ENCODE measurements at regions not wholly inside any gene's neighbourhood (a gene's known extent, or its start where the extent isn't known, plus 50 kb on each side); places are given as distances from the start of the nearest gene placed in this dataset.
"Not testable (repeated sequence)": the region's sequence is repeated elsewhere in the genome, so short reads cannot be mapped to it uniquely, and the experiment has no call there.

DNA sequence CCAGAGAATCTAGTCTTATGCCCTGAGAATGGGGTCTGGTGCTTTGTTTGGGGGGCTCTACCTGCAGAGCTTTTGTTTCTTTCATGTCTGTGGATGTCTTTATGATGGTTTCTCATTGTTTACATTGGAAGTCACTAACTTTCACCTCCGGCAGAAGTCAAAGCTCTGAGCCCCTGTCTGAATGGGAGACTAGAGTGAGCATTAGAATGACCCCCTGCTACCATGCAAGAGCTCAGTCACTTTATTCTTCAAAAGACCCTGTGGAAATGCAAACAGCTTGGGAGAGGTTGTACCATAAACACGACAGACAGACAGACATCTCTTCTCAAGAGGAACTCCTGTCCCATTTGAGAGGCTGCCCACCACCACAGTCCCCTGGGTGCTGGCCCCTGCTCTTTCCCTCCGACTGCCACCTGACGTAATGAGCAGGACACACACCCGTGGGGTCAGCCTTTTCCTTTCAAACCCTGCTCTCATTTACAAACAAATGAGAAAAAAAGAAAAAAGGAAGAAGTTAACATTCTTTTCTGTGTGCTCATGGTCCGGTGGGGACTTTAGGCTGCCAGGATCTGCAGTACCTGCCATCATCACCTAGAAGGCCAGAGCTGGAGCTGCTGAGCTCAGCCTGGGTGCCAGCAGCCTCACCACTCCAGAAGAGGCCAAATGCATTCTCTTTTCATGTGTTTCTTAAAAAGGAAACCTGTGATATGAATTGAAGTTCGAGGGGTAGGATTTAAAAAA is 91.6 kb downstream of the FZD1 start:
- no peak for DNase-seq (ENCODE audit: low spot score)

DNA sequence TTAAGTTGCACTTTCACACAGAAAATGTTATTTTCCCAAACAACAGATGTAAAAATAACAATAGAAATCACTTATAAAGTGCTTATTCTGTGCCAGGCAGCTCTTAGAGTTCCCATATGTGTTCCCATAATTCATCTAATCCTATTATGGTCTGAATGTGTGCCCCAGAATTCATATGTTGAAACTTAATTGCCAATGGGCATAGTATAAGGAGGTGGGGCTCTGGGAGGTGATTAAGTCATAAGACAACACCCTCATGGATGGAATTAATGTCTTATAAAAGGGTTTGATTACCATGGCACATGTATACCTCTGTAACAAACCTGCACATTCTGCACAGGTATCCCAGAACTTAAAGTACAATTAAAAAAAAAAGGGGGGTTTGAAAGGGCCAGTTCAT is 92.7 kb downstream of the FZD1 start:
- no peak for DNase-seq (ENCODE audit: low spot score)

DNA sequence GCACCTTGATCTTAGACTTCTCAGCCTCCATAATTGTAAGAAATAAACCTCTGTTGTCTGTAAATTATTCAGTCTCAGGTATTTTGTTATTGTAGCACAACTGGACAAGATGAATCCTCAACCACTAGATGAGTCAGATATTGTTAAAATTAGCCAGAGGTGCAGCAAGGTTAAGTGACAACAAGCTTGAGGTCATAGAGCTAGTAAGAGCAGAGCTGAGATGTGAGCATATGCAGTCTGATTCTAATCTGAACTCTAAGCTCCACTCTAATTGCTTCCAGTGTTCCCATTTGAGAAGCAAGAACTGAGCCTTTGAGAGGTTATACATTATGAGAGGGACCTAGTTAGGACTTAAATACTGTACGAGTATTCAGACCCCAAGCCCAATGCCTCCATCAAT is 93.1 kb downstream of the FZD1 start:
- peak; percentile 16 for DNase-seq (ENCODE audit: low spot score)

DNA sequence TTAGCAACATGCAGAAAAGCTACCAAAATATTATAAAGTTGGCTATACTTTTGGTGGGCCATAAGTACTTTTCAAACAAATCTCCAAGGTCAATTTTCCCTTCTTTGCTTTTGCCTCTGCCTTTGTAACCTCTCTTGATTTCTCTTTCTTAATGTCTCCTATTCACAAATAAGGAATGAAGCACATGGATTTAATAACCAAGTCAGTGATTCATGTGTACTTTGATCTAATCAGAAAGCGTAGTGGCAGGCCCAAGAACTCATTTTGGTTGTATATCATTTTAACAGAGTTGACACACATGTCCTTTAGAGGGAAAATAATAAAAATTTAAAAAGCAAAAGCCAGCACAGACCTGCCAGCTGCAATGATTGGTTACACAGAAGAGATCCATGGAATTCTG is 93.7 kb downstream of the FZD1 start:
- DNase-seq (ENCODE audit: low spot score), result no peak

DNA sequence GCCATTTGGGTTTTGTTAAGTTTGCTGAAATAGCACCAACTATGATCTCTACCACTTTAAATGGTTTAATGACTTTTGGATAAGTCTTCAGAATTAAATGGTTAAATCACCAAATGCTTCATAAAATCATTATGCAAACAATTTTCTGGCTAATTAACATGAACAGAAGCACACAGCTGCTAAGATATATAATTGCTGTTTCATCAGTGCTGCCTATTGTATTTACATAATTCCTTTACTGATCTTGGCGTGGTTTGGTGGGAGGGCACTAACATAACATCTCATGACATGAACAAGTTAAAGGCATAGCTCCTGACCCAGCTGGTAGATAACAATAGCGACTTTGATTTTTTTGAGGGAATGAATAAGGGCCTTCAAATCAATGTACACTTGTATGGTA is 94.1 kb downstream of the FZD1 start:
- no peak for DNase-seq (ENCODE audit: low spot score)

DNA sequence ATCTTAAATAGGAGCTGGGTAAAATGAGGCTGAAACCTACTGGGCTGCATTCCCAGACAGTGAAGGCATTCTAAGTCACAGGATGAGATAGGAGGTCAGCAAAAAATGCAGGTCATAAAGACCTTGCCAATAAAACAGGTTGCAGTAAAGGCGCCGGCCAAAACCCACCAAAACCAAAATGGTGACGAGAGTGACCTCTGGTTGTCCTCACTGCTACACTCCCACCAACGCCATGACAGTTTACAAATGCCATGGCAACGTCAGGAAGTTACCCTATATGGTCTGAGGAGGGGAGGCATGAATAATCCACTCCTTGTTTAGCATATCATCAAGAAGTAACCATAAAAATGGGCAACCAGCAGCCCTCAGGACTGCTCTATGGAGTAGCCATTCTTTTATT is 100.9 kb downstream of the FZD1 start:
- not testable (repeated sequence) for DNase-seq (ENCODE audit: low spot score)

DNA sequence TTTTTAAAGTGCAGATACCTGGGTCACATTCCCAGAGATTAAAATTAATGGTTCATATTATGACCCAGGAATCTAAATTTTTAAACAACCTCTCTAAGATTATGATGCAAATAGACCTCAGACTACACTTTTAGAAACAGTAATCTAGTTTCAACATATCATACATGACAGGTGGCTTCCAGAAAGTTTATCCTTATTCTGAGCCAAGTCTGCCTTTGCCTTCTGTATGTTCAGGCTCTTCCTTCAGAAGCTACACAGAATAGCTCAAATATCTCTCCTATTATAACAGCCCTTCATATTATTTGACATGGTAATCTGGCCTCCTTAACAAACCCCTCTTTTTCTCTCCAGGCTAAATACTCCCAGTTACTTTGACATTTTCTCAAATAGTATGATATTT is 101.9 kb downstream of the FZD1 start:
- DNase-seq (ENCODE audit: low spot score), result no peak

DNA sequence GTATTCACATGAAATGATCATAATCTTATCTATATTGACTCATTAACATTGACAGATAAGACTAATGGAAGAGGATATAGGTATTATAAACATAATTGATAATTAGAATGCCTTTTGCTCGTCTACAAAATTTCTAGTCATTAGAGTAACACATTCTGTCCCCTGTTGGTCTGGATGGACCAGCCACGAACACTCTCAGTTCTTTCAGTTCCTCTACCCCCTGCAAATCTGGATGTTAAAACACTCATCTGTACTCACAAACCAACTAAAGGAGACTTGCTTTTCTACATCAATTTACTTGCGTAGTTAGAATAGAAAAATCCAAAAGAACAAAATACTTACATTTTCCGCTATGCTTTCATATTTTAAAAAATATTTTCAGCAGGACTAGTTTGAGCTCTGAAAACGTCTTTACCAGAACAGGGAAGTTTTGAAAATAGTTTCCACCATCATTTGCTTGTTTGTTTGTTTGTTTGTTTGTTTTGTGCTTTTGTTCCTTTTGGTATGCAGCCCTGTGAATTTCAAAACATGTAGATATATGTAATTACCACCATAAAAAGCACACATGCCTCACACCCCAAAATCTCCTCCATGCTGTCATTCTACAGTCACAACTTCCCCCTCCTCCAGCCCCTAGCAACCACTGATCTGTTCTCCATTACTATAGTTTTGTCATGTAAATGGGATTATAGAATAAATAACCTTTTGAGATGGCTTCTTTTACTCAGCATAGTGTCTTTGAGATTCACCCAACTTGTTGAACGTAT is 103.8 kb downstream of the FZD1 start:
- no peak for DNase-seq (ENCODE audit: low spot score)

DNA sequence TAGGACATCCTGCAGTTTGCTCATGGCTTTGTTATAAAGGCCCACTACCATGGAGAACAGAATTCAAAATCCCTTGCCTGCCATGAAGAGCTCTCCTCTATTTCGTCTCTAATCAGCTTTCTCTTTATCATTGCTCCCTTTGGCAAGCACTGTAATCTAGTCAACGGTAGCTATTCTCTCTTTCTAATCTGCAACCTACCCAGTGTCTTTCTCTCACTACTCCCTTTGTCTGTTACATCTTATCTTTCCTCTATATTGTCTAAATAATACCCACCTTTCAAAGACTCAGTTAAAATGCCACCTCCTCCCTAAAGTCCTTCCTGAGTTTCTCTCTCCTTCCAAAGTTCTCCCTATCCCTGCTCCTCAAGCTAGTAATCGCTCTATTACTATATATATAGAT is 108.1 kb downstream of the FZD1 start:
- no peak for DNase-seq (ENCODE audit: low spot score)

DNA sequence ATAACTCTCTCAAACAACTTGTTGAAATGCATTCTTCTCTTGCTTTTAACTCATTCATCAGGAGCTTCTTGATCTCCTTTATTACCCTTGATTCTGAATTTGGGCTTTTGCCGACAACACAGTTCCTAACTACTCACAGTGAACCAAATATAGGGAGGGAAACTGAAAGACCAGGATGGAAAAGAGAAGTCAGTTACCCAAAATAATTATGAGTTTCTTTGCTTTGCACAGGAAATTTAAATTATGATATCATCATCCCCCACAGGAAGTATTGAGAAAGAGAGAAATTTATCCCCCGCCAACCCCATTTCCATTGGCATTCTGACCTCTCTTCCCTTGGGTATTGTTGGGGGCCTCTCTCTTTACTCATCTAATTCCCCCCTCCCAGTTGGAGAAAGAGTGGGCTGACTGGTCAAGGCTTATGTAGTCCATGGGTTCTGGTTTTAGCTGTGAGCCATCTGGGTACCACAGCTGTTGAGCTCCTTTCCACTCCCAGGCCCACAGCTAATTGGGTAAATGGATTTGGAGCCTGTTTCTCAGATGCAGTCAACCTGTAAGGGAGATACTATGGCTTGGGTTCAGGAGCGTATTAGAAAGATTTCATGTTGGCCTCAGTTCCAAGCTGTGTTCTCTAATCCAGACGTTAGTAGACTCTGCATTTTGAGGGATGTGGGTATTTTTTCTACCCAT is 109.0 kb downstream of the FZD1 start:
- DNase-seq (ENCODE audit: low spot score), result no peak

DNA sequence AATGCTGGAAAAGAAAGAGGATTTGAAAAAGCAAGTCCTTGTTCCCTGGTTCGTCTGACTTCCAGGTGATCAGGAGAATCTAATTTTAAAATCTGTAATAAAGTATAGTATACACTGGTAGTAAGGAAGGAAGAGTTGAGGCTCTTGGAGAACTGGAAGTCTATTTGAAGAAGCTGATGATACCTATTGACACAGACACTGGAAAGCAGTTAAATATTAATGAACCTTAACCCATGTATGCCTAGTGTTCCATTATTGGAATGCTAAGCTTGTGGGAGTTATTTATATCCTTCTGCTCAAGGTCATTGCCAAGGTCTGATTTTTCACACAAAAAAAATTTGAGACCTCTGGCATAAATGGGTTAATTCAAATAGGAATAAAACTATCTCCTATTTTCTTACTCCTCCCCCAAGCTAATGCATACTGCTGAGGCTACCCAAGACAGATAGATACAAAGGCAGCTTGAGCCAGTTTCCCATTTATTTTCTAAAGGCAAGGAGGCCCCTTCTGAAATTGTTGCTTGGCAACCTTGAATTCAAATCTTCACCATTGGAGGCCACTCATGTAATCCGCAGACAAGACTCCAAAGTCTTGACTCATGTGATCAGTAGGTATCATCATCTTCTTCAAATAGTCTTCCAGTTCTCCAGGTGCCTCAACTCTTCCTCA is 110.2 kb downstream of the FZD1 start:
- no peak for DNase-seq (ENCODE audit: low spot score)

DNA sequence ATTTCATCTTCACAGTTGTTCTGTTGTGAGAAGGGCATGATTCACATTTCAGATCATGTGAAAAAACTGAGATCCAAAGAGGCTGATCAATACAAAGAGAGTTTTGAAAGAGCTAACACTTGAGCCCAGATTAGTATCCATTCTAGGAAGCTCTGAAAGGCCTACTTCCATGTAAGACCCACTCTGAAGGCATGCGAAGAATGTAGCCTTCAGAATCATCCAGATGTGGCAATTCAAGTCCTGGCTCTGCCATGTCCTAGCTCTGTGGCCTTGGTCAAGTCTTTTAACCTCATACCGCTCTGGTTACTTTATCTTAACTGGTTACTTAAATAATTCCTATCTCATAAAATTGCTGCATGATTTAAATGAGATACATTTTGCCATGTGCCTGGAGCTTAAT is 111.1 kb downstream of the FZD1 start:
- no peak for DNase-seq (ENCODE audit: low spot score)

DNA sequence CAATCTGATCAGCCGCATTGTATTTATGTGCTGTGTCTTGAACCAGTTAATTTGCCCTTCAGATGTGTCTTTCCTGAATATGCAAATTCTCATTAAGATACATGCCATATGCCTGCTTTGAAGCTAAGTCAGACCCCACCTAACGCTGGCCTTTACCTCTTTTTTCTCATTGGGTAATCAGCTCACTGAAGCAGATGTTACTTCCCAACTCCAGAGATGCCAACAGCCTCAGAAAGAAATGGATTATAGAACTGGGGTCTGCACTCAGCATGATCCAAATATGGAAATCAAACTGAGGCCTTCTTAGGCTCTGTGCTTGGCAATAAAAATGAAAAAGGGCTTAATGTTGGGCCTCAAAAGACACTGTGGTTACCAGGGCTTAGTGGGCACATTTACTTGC is 113.9 kb downstream of the FZD1 start:
- DNase-seq (ENCODE audit: low spot score), result no peak

DNA sequence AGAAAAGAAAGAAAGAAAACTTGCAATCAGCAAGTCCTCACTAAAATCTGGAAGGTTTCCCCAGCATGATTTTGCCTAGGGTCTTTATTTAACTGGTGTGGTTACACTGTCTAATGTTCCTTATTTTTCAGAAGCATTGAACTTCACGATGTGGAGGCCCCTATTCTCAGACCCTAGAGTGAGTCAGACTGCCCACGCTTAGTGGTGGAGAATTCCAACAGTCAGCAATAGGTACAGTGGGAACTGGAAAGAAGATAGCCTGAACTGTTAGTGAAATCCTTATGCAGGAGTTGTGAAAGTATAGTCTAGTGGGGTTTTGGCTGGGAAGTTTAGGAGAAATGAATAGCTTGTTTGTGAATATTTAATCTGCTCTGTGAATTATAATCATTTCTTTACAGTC is 115.0 kb downstream of the FZD1 start:
- no peak for DNase-seq (ENCODE audit: low spot score)

DNA sequence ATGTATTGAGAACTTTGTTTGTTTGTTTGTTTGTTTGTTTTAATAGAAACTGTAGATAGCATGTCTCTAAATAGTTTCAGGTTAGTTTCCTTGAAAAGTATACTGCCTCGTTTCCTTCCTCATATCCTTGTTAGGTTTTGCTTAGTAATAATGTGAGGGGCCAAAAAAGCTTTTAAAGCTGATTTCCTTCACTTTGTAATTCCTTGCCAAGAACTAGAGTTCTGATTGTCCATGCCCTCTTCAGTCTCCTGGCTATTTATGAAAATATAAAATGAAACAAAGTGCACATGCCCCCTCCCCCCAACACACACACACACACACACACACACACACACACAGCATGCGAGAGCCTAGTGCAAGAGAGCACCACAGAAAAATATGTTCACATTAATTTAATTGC is 115.8 kb downstream of the FZD1 start:
- no peak for DNase-seq (ENCODE audit: low spot score)

DNA sequence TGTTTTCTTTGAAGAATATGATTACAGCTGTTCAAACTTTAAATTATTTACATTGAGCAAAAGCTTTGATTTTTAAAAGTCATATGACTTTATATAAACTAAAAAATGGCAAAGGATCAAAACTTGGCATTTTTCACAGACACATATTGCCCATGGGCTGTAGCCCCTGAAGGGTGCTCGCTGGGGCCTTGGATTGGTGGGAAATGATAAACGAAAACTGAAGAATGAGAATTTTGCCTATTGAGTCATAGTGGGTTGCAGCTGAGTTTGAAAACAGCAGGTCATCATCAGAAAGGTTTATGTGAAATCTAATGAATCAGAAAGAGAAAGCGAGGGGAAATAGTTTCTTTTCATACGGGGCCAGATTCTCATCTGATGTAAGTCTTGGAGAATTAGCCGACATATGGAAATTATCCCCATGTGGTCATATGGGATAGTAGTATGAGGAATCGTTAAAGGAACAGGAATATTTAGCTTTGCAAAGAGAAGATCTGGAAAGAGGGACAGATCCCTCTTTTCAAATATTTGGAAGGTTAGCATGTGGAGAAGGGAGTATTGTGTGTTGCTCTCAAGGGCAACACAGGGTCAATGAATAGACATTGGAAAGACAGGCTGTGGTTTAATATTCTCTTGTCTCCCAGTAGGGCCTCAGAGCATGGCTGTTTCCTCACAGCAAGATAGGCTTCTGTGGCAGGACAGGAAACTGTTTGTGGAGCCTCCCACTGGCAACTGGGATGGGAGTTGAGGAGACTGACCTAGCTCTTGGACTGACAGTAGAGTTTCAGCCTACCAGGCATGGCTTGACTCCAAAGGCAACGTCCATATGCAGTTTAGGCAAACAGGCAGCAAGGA is 119.0 kb downstream of the FZD1 start:
- no peak for DNase-seq (ENCODE audit: low spot score)

DNA sequence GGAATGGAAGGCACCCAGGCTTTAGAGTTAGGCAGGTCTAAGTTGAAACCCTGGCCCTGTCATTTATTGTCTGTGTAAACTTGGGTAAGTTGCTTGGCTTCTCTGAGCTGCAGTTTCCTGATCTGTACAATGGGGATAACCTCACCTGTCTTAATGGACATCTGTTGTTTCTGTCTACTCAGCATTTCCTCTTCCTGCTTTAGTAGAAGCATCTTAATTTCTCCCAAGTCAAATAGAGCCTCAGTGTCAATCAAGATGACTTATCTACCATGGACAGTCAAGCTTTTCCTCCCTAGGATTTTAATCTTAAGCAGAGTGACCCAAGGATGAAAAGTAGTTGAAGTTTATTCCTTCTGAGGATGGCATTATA is 119.7 kb downstream of the FZD1 start:
- no peak for DNase-seq (ENCODE audit: low spot score)

DNA sequence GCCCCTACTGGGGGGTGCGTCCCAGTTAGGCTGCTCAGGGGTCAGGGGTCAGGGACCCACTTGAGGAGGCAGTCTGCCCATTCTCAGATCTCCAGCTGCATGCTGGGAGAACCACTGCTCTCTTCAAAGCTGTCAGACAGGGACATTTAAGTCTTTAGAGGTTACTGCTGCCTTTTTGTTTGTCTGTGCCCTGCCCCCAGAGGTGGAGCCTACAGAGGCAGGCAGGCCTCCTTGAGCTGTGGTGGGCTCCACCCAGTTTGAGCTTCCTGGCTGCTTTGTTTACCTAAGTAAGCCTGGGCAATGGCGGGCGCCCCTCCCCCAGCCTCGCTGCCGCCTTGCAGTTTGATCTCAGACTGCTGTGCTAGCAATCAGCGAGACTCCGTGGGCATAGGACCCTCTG is 130.5 kb downstream of the FZD1 start:
- DNase-seq (ENCODE audit: low spot score), result not testable (repeated sequence)

DNA sequence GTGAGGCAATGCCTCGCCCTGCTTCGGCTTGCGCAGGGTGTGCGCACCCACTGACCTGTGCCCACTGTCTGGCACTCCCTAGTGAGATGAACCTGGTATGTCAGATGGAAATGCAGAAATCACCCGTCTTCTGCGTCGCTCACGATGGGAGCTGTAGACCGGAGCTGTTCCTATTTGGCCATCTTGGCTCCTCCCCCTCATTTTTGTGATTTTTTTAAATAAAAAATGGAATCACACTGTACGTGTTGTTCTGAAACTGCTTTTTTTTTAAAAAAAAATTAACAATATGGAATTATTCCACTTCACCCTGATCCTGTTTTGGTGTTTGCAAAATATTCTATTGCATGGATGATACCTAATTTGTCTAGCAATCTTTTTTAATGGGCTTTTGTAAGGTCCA is 131.1 kb downstream of the FZD1 start:
- DNase-seq (ENCODE audit: low spot score), result not testable (repeated sequence)

DNA sequence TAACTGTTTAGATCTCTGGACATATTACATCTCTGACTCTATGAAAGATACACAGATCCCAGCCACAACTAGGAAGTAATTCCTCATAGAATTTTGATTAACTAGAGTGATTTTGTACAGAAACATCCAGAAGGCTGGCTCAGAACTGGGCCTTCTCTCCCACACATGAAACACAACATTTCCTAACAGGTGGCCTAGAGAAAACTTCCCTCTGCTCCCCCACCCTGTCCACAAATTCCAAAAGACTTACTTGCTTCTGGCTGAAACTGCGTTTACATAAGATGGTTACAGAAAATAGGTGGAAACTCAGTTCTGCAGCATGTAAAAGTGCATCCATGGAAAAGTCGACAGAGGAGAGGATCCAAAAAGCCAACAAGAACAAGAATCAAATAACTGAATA is 132.9 kb downstream of the FZD1 start:
- DNase-seq (ENCODE audit: low spot score), result no peak

DNA sequence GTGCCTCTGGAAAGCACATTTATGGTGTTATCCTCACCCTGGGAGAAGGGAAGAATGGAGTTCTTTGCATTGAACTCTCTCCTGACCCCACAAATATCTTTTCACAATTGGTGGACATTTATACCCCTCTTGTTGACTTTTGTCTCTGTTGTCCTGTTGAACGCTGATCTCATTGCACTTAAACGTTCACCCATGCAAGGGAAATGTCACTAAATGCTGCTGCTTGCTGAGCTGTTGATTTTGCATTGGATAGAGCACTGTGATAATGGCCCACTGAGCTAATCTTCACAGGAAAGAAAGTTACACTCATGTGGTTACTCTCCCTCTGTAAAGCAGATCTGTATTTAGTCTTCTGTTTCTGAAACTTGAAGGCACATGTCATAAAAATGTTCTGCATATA is 133.4 kb downstream of the FZD1 start:
- DNase-seq (ENCODE audit: low spot score), result no peak

DNA sequence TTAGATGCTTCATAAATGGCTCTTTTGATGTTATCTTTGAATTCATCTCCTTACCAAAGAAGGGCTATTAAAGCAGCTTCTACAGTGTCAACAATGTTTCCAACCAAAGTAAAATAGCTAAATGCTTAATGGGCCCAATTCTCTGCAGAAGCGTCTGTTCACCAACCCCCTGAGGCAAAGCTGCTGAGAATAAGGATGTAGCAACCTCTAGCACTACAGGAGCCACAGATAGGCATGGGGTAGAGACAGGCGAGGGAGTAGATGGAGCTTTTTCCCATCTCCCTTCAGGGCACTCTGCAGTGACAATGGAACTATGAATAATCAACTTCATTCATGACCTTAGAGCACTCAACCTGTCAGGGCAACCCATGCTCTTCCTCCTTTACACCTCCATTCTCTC is 134.1 kb downstream of the FZD1 start:
- DNase-seq (ENCODE audit: low spot score), result no peak
